NCI-H2227 (cell line): ENCODE measurements at regions not wholly inside any gene's neighbourhood (a gene's known extent, or its start where the extent isn't known, plus 50 kb on each side); places are given as distances from the start of the nearest gene placed in this dataset.

ENCODE experiments used
- DNase-seq: peaks from one replicate; lab custom pipeline; 2025; ENCODE audit not compliant: unreplicated experiment; lab: John Stamatoyannopoulos, UW

DNA sequence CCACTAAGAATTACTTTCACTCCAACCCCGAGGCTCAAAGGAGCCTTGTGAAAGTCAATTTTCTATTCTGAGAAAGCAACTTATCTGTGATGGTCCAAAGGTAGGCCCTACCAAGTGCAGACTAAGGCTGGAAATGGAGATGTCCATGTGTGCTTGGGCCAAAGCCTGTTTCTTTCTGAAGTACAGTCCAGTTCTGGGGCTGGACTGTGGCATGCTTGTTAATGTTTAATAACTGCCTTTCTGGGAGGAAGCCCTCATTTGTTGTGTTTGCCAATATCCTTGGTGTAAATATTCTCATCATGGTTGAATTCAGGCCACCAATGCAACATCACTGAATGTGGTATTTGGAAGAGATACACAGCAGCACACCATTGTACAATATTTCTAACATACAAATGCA, 182.3 kb upstream of the BCL6 start:
- DNase-seq = no peak

- DNase-seq = no peak
Observed at GRCh38 chr3:187929112-187929816, 184.0 kb upstream of the BCL6 start.

DNA sequence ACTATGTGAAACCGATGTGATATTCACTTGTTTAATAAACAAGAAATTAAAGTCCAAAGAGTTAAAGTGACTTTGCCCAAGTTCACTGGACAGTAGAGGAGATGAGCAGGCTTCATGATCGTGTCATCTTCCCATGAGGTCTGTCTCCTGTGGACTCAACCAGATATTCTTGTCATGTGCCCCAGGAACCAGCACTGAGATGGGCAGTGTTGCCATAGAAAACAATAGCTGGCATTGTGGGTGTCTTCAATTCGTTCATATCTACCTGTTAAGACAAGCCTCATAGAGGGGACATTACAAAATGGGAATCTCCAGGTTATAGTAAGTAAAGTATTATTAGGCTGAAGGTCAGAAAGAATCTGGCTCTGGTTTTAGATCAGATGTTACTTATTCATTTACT, 184.8 kb upstream of the BCL6 start:
- DNase-seq = no peak

GRCh38 chr3:187931101-187931500, 185.8 kb upstream of the BCL6 start:
- DNase-seq = no peak

GRCh38 chr3:187931770-187932278, 186.6 kb upstream of the BCL6 start:
- DNase-seq = no peak

- DNase-seq = no peak
Observed at GRCh38 chr3:187932530-187932929, 187.3 kb upstream of the BCL6 start.

GRCh38 chr3:187935623-187936156, 190.4 kb upstream of the BCL6 start:
- no peak for DNase-seq

- DNase-seq = no peak
Observed at GRCh38 chr3:187936676-187937075, 191.4 kb upstream of the BCL6 start.

DNA sequence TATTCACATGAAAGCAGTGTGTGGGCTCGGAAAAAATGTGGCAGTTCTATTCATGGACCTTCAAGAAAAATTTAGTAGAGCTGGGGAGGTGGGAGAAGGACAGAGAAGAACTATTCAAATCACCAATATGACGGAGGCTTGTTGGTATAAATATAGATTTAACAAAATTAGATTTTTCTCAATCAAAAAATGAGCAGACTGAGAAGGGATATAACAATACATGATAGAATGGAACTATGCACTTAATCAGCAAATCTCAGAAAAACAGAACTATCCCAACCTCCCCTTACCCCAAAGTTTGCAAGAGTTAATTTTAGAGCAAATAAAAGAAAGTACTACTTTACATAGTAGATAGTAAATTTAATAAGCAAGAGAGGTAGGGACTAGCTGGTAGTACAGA, 194.6 kb upstream of the BCL6 start:
- no peak for DNase-seq

- no peak for DNase-seq
Observed at GRCh38 chr3:187941135-187941847, 196.0 kb upstream of the BCL6 start.

GRCh38 chr3:187941848-187942194, 196.6 kb upstream of the BCL6 start:
- DNase-seq = no peak

GRCh38 chr3:187942658-187943241, 197.5 kb upstream of the BCL6 start:
- no peak for DNase-seq

GRCh38 chr3:187943677-187944389, 198.6 kb upstream of the BCL6 start:
- no peak for DNase-seq

DNA sequence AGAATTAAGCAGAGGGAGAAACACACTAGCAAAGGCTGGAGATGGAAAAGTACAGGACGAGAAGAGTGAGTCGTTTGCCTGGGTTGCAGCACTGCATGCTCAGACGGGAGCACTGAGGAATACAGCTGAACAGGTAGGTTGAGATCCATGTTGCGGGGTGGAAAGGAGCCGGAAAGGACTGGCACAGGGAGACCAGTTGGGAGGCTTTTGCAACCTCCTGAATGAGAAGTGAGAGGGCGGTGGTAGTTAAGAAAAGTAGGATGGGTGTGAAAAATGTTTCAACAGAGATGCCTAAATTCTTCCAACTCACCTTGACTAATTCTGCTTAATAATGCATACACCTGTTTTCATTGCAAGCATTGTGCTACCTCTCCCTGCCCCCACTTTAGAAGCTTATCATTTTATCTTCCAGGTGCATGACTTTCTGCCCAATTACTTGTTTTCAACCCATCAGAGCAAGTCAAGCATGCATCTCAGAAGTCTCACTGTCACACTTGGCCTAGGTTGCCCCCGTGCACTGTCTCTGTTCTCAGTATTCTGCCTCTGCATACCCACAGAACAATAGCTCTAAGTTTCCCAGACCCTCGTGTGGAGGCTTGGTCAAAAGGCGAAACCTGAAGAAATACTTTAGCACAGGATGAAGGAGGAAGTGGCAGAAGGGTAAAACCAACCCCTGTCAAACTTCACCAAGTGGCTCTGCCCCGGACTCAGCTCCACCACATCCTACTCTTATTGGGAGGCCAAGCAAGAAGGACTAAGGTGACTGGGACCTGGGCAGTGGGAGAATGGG, 199.3 kb upstream of the BCL6 start:
- no peak for DNase-seq

GRCh38 chr3:187945374-187945773, 200.1 kb upstream of the BCL6 start:
- DNase-seq = no peak

- DNase-seq = no peak
Observed at GRCh38 chr3:187946163-187946691, 201.0 kb upstream of the BCL6 start.

- DNase-seq = no peak
Observed at GRCh38 chr3:187946981-187947380, 201.7 kb upstream of the BCL6 start.

- DNase-seq = no peak
Observed at GRCh38 chr3:187947927-187948682, 202.8 kb upstream of the BCL6 start.

- DNase-seq = no peak
Observed at GRCh38 chr3:187949093-187949820, 204.0 kb upstream of the BCL6 start.
